AG09309 (cell line): ENCODE measurements at regions not wholly inside any gene's neighbourhood (a gene's known extent, or its start where the extent isn't known, plus 50 kb on each side); places are given as distances from the start of the nearest gene placed in this dataset.
A peak's percentile ranks its signal among the peaks of the same experiment; 100 is the strongest.

Experiments
- DNase-seq: peaks from one replicate; pipeline ENCODE4 v3.0.0-alpha.2; 2010; ENCODE audit warnings: low read depth
- H3K4me3 ChIP-seq: 2 replicates; pipeline ENCODE4 v1.5.1; 2011; ENCODE audit warnings: mild to moderate bottlenecking, low read depth, low read length, moderate library complexity; ENCODE audit not compliant: control insufficient read depth
- TF ChIP-seq, protein P1 (sequence below): IDR thresholded peaks from 2 replicates; pipeline ENCODE4 v1.5.1; 2011; ENCODE audit warnings: mild to moderate bottlenecking, low read depth, low read length, inconsistent platforms; ENCODE audit not compliant: insufficient read depth, control insufficient read depth; ENCODE audit errors: missing control alignments

DNA sequence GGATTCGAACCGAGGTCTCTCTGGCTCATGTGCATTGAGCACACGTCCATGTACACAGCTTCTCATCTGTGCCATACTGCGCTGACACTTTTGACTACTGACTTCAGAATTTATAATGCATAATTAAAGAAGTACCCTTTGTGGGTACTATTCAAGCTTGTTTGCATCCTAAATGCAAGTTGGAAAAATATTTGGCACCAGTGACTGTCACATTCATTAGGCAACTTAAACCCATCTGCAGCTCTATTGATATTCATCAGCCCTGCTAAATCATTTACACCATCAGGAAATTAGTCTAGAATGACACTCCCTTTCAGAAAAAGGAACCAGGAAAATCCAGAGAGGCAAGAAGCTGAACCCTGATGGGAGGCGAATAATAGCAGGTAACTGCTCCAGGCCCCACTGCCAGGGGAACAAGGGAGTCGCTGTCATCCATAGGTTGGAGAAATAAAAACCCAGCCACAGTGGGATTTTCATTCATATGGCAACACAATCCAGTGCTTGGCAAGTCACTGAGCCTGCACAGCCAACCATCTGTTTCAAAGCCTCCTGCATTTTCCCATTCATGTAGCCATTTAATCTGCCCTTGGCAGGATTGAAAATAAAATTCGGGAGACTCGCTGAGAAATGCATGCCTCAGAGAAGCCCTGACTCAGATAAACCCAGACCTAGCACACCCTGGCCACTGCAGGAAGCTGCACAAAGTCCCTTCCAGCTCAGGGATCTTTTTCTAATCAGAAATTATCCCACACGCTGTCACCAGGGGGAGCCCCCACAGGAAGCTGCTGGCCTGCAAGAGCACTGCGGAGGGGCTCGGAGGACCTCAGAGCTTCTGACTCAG, 103.0 kb upstream of the VEPH1 start:
- peak; percentile 27 for DNase-seq
- TF ChIP-seq, protein P1, sequence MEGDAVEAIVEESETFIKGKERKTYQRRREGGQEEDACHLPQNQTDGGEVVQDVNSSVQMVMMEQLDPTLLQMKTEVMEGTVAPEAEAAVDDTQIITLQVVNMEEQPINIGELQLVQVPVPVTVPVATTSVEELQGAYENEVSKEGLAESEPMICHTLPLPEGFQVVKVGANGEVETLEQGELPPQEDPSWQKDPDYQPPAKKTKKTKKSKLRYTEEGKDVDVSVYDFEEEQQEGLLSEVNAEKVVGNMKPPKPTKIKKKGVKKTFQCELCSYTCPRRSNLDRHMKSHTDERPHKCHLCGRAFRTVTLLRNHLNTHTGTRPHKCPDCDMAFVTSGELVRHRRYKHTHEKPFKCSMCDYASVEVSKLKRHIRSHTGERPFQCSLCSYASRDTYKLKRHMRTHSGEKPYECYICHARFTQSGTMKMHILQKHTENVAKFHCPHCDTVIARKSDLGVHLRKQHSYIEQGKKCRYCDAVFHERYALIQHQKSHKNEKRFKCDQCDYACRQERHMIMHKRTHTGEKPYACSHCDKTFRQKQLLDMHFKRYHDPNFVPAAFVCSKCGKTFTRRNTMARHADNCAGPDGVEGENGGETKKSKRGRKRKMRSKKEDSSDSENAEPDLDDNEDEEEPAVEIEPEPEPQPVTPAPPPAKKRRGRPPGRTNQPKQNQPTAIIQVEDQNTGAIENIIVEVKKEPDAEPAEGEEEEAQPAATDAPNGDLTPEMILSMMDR: peak; percentile 91
- no peak overlapping the region for H3K4me3 ChIP-seq

DNA sequence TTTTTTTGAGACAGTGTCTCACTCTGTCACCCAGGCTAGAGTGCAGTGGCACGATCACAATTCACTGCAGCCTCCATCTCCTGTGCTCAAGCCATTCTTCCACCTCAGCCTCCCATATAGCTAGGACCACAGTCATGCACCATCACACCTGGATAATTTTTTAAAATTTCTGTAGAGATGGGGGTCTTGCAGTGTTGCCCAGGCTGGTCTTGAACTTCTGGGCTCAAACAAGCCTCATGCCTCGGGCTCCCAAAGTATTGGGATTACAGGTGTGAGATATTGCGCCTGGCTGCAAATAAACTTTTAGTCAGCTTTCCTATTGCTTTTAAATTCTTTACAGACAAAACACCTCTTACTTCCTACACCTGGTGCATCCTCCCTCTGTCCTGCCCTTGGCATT, 102.1 kb upstream of the VEPH1 start:
- TF ChIP-seq, protein P1: no peak
- H3K4me3 ChIP-seq: no peak overlapping the region
- DNase-seq: no peak

GRCh38 chr3:157602424-157602823, 99.2 kb upstream of the VEPH1 start:
- no peak for DNase-seq
- TF ChIP-seq, protein P1: no peak
- no peak overlapping the region for H3K4me3 ChIP-seq

- TF ChIP-seq, protein P1: no peak
- DNase-seq: no peak
- H3K4me3 ChIP-seq: no peak overlapping the region
Measured at GRCh38 chr3:157595259-157595658, 92.0 kb upstream of the VEPH1 start.

- DNase-seq: no peak
- TF ChIP-seq, protein P1: peak; percentile 21
- no peak overlapping the region for H3K4me3 ChIP-seq
Measured at GRCh38 chr3:157594413-157594812, 91.2 kb upstream of the VEPH1 start.

GRCh38 chr3:157592769-157593168, 89.6 kb upstream of the VEPH1 start:
- no peak for DNase-seq
- no peak overlapping the region for H3K4me3 ChIP-seq
- TF ChIP-seq, protein P1: no peak
